IMR-90 (cell line): ENCODE measurements at regions not wholly inside any gene's neighbourhood (a gene's known extent, or its start where the extent isn't known, plus 50 kb on each side); places are given as distances from the start of the nearest gene placed in this dataset.

Experiments
- ATAC-seq: fragments of 200-7000 bp; cut with Tn5 transposase; 2 replicates; pipeline ENCODE4 v1.9.1; 2020; ENCODE audit warnings: low read depth, mild to moderate bottlenecking, moderate library complexity
- BruUV-seq: library from RNA; stranded (reverse); fragments of 400-500 nt; replicated peaks from 2 replicates; lab custom pipeline; 2021; lab: Mats Ljungman, UMichigan
- CTCF ChIA-PET: fragments of 300-600 bp; formaldehyde crosslinking; extraction: SDS; loops from one replicate; lab custom pipeline; 2021; ENCODE audit warnings: antibody characterized with exemption; lab: Yijun Ruan, JAX
- POLR2A ChIA-PET: fragments of 300-600 bp; sonication (Branson Sonifier 250); formaldehyde crosslinking; loops from one replicate; lab custom pipeline; 2022; ENCODE audit warnings: antibody characterized with exemption; ENCODE audit not compliant: unreplicated experiment; lab: Charles Lee
- DNase-seq: peaks from one replicate; pipeline ENCODE4 v3.0.0; 2013
- H2AFZ ChIP-seq: replicated peaks from 2 replicates; pipeline ENCODE3; 2013; ENCODE audit warnings: low read length, mild to moderate bottlenecking; ENCODE audit not compliant: poor library complexity
- H2AK5ac ChIP-seq: 2 replicates; pipeline ENCODE4 v1.6.1; 2013; ENCODE audit warnings: low read depth, low read length, inconsistent platforms
- H2AK9ac ChIP-seq: replicated peaks from 2 replicates; pipeline ENCODE3; 2013; ENCODE audit warnings: mild to moderate bottlenecking, low read depth, low read length, moderate library complexity; ENCODE audit not compliant: poor library complexity
- H2BK120ac ChIP-seq: 2 replicates; pipeline ENCODE4 v1.6.1; 2013; ENCODE audit warnings: low read depth, low read length, inconsistent platforms
- H2BK15ac ChIP-seq: 3 replicates; pipeline ENCODE4 v1.6.1; 2013; ENCODE audit warnings: low read depth, low read length, inconsistent platforms
- H2BK20ac ChIP-seq: 2 replicates; pipeline ENCODE4 v1.6.1; 2013; ENCODE audit warnings: low read depth, mild to moderate bottlenecking, inconsistent platforms, low read length, moderate library complexity
- H2BK5ac ChIP-seq: 2 replicates; pipeline ENCODE4 v1.6.1; 2013; ENCODE audit warnings: mild to moderate bottlenecking, low read depth, low read length, inconsistent platforms; ENCODE audit not compliant: poor library complexity, severe bottlenecking
- H3K14ac ChIP-seq: replicated peaks from 2 replicates; pipeline ENCODE4 v1.6.1; 2013; ENCODE audit warnings: low read depth, low read length, inconsistent platforms
- H3K18ac ChIP-seq: 2 replicates; pipeline ENCODE4 v1.6.1; 2013; ENCODE audit warnings: low read depth, low read length, control low read depth
- H3K23ac ChIP-seq: 2 replicates; pipeline ENCODE4 v1.6.1; 2013; ENCODE audit warnings: low read depth, low read length, inconsistent platforms
- H3K27ac ChIP-seq: 2 replicates; pipeline ENCODE4 v1.5.1; 2013; ENCODE audit warnings: mild to moderate bottlenecking, control low read depth, low read length; ENCODE audit not compliant: insufficient read depth
- H3K27me3 ChIP-seq: 2 replicates; pipeline ENCODE4 v1.6.1; 2013; ENCODE audit warnings: low read length; ENCODE audit not compliant: control insufficient read depth, insufficient read depth
- H3K36me3 ChIP-seq: 2 replicates; pipeline ENCODE4 v1.6.1; 2013; ENCODE audit warnings: low read length, mixed read lengths; ENCODE audit not compliant: control insufficient read depth, insufficient read depth
- H3K4ac ChIP-seq: 2 replicates; pipeline ENCODE4 v1.6.1; 2013; ENCODE audit warnings: low read depth, low read length, inconsistent platforms
- H3K4me1 ChIP-seq: 2 replicates; pipeline ENCODE4 v1.6.1; 2013; ENCODE audit warnings: low read length, mixed read lengths; ENCODE audit not compliant: control insufficient read depth, insufficient read depth
- H3K4me2 ChIP-seq: 2 replicates; pipeline ENCODE4 v1.6.1; 2013; ENCODE audit warnings: low read depth, mild to moderate bottlenecking, control low read depth, low read length, moderate library complexity
- H3K4me3 ChIP-seq: 2 replicates; pipeline ENCODE4 v1.5.1; 2013; ENCODE audit warnings: low read depth, mild to moderate bottlenecking, control low read depth, low read length, moderate library complexity; ENCODE audit not compliant: insufficient read depth
- H3K56ac ChIP-seq: 2 replicates; pipeline ENCODE4 v1.6.1; 2013; ENCODE audit warnings: low read length, inconsistent platforms; ENCODE audit not compliant: insufficient read depth; ENCODE audit errors: extremely low read depth
- H3K79me1 ChIP-seq, 2 experiments: 2 replicates each; pipeline ENCODE4 v1.6.1; 2013; ENCODE audit warnings: low read length in 2 of 2, inconsistent platforms in 1 of 2, low read depth in 1 of 2
- H3K9ac ChIP-seq: 2 replicates; pipeline ENCODE4 v1.6.1; 2013; ENCODE audit warnings: low read depth, low read length, control low read depth
- H3K9me1 ChIP-seq: 2 replicates; pipeline ENCODE4 v1.6.1; 2013; ENCODE audit warnings: low read length, inconsistent platforms; ENCODE audit not compliant: insufficient read depth
- H3K9me3 ChIP-seq: 2 replicates; pipeline ENCODE4 v1.6.1; 2013; ENCODE audit warnings: low read length; ENCODE audit not compliant: control insufficient read depth, insufficient read depth
- H4K20me1 ChIP-seq: 2 replicates; pipeline ENCODE4 v1.6.1; 2013; ENCODE audit warnings: low read length, inconsistent platforms; ENCODE audit not compliant: insufficient read depth
- H4K5ac ChIP-seq: 2 replicates; pipeline ENCODE4 v1.6.1; 2013; ENCODE audit warnings: mild to moderate bottlenecking, low read depth, low read length, control low read depth
- H4K8ac ChIP-seq, 2 experiments: 2 replicates each; pipeline ENCODE4 v1.6.1; 2013; ENCODE audit warnings: low read depth in 2 of 2, low read length in 2 of 2, control low read depth in 1 of 2, inconsistent platforms in 1 of 2
- H4K91ac ChIP-seq: 2 replicates; pipeline ENCODE4 v1.6.1; 2013; ENCODE audit warnings: low read depth, low read length, inconsistent platforms; ENCODE audit not compliant: insufficient read depth
- BHLHE40 ChIP-seq: fragments of 150-350 bp; IDR thresholded peaks from 2 replicates; pipeline ENCODE4 v1.6.1; 2016; ENCODE audit warnings: mild to moderate bottlenecking, low read depth, low read length
- CEBPB ChIP-seq: IDR thresholded peaks from 2 replicates; pipeline ENCODE4 v1.6.1; 2012; ENCODE audit warnings: low read depth, low read length, improper control_type of control experiment
- CTCF ChIP-seq: conservative IDR thresholded peaks from 2 replicates; pipeline ENCODE4 v1.5.1; 2012; ENCODE audit warnings: mild to moderate bottlenecking, low read depth, low read length, improper control_type of control experiment
- ELK1 ChIP-seq: fragments of 150-350 bp; IDR thresholded peaks from 2 replicates; pipeline ENCODE4 v1.6.1; 2016; ENCODE audit warnings: low read depth, mild to moderate bottlenecking, low read length, moderate library complexity, borderline replicate concordance
- FOS ChIP-seq: fragments of 150-350 bp; IDR thresholded peaks from 2 replicates; pipeline ENCODE4 v1.6.1; 2016; ENCODE audit warnings: low read depth, low read length
- MAFK ChIP-seq: IDR thresholded peaks from 2 replicates; pipeline ENCODE4 v1.6.1; 2012; ENCODE audit warnings: low read depth, low read length, improper control_type of control experiment
- MAZ ChIP-seq: IDR thresholded peaks from 2 replicates; pipeline ENCODE4 v1.6.1; 2012; ENCODE audit warnings: low read depth, mild to moderate bottlenecking, low read length, improper control_type of control experiment, moderate library complexity, borderline replicate concordance
- MXI1 ChIP-seq: IDR thresholded peaks from 2 replicates; pipeline ENCODE4 v1.6.1; 2012; ENCODE audit warnings: low read depth, mild to moderate bottlenecking, low read length, moderate library complexity, borderline replicate concordance
- NFE2L2 ChIP-seq: fragments of 150-350 bp; IDR thresholded peaks from 2 replicates; pipeline ENCODE4 v1.6.1; 2016; ENCODE audit warnings: low read depth, mild to moderate bottlenecking, low read length
- POLR2A ChIP-seq: IDR thresholded peaks from 2 replicates; pipeline ENCODE4 v1.6.1; 2012; ENCODE audit warnings: mild to moderate bottlenecking, low read depth, low read length
- RAD21 ChIP-seq: IDR thresholded peaks from 2 replicates; pipeline ENCODE4 v1.6.1; 2012; ENCODE audit warnings: low read length, improper control_type of control experiment
- RCOR1 ChIP-seq: IDR thresholded peaks from 2 replicates; pipeline ENCODE4 v1.6.1; 2012; ENCODE audit warnings: mild to moderate bottlenecking, low read length, improper control_type of control experiment; ENCODE audit not compliant: insufficient replicate concordance
- RFX5 ChIP-seq: IDR thresholded peaks from 2 replicates; pipeline ENCODE4 v1.8.0; 2012; ENCODE audit warnings: low read depth, mild to moderate bottlenecking, low read length, moderate library complexity
- SMC3 ChIP-seq: fragments of 150-350 bp; IDR thresholded peaks from 2 replicates; pipeline ENCODE4 v1.6.1; 2016; ENCODE audit warnings: low read depth, mild to moderate bottlenecking, antibody characterized with exemption, low read length, moderate library complexity
- WGBS, 2 experiments: methylation state at CpG; one replicate each; pipeline versions ENCODE4 v1.1.5 to v1.1.7; 2013; ENCODE audit warnings: missing lambda C conversion rate in 2 of 2; ENCODE audit not compliant: insufficient read length in 1 of 2; ENCODE audit errors: extremely low coverage in 2 of 2; 5-methylcytosine and 5-hydroxymethylcytosine counted together
- dilution Hi-C: fragments of 300-500 bp; cut with HindIII; formaldehyde crosslinking; loops from one replicate; pipeline ENCODE4 v1.14.3; 2018; ENCODE audit warnings: low sequenced_read_pairs; ENCODE audit not compliant: unreplicated experiment
- in situ Hi-C: fragments of 300-500 bp; cut with MboI; formaldehyde crosslinking; loops from 3 replicates; pipeline ENCODE4 v1.14.3; 2019; ENCODE audit warnings: low sequenced_read_pairs, inconsistent platforms, mixed read lengths
- intact Hi-C: fragments of 100-400 bp; cut with micrococcal nuclease; formaldehyde crosslinking; loops from 2 replicates; pipeline ENCODE4 v1.10.0; 2022

- in situ Hi-C loops, result loop anchor here (5.0 kb wide), 1 partner anchor 42 kb away; no protein-coding TSS in a partner anchor
- Histone ChIP-seq H3K9ac (no peak overlapping the region), H2AK5ac (no peak overlapping the region), H2AK9ac (peak overlapping the region; percentile 61), H4K20me1 (no peaks in the 10 kb centered on the region), H3K79me1 (no peaks in the 10 kb centered on the region), H2BK120ac (no peak overlapping the region), H3K27ac (no peak overlapping the region), H4K8ac (no peak overlapping the region), H3K4me2 (no peak overlapping the region), H3K4ac (no peak overlapping the region), H2BK20ac (no peak overlapping the region), H3K9me3 (peaks cover 7% of the 10 kb centered on the region), H3K14ac (no peak overlapping the region), H3K27me3 (no peaks in the 10 kb centered on the region), H3K4me1 (no peaks in the 10 kb centered on the region), H3K18ac (no peak overlapping the region), H3K4me3 (no peak overlapping the region), H2AFZ (no peak overlapping the region), H3K9me1 (no peaks in the 10 kb centered on the region), H4K5ac (no peak overlapping the region), H3K56ac (no peak overlapping the region), H3K23ac (no peak overlapping the region), H2BK5ac (no peak overlapping the region), H4K91ac (no peak overlapping the region), H2BK15ac (no peak overlapping the region), H3K36me3 (no peaks in the 10 kb centered on the region)
- no CpG with 5 or more reads among the region's 3 CpGs for WGBS, 2 experiments
- intact Hi-C loops, result no loop called here
- ATAC-seq (no peak), DNase-seq (no peak)
- dilution Hi-C loops, result no loop called here
- CTCF ChIA-PET, result no interaction called here
- TF ChIP-seq NFE2L2 (no peak), ELK1 (no peak), RFX5 (no peak), BHLHE40 (no peak), RAD21 (no peak), POLR2A (no peak), SMC3 (no peak), CEBPB (no peak), MAZ (no peak), FOS (no peak), RCOR1 (no peak), MAFK (no peak), MXI1 (no peak), CTCF (no peak)
- POLR2A ChIA-PET, result no interaction called here
- no TSS peak for BruUV-seq
Measured at GRCh38 chr7:92889081-92889480, 52.7 kb upstream of the CDK6 start.
